GM12878 (cell line): ENCODE measurements at regions not wholly inside any gene's neighbourhood (a gene's known extent, or its start where the extent isn't known, plus 50 kb on each side); places are given as distances from the start of the nearest gene placed in this dataset.

ENCODE experiments used
- ATAC-seq: fragments of 200-7000 bp; cut with Tn5 transposase; 3 replicates; pipeline ENCODE4 v1.9.1; 2020; ENCODE audit warnings: mild to moderate bottlenecking, moderate library complexity
- BruUV-seq: library from RNA; stranded (reverse); fragments of 400-500 nt; replicated peaks from 2 replicates; lab custom pipeline; 2021; lab: Mats Ljungman, UMichigan
- CTCF ChIA-PET: fragments of 300-600 bp; sonication (Branson Sonifier 250); formaldehyde crosslinking; extraction: SDS; loops from one replicate; lab custom pipeline; 2021; ENCODE audit warnings: inconsistent platforms; lab: Yijun Ruan, JAX
- POLR2A ChIA-PET: fragments of 350-600 bp; formaldehyde crosslinking; extraction: SDS; loops from one replicate; lab custom pipeline; 2021; ENCODE audit warnings: inconsistent platforms; lab: Charles Lee
- RAD21 ChIA-PET: fragments of 300-600 bp; sonication (Branson Sonifier 250); formaldehyde crosslinking; loops from one replicate; lab custom pipeline; 2023; ENCODE audit warnings: antibody characterized with exemption; ENCODE audit not compliant: unreplicated experiment; lab: Charles Lee
- SMC1A ChIA-PET: fragments of 300-600 bp; sonication (Branson Sonifier 250); formaldehyde crosslinking; loops from one replicate; lab custom pipeline; 2023; ENCODE audit not compliant: unreplicated experiment, uncharacterized antibody; lab: Charles Lee
- DNase-seq: peaks from one replicate; pipeline ENCODE4 v3.0.0-alpha.2; 2011; ENCODE audit warnings: low read depth, low spot score
- FAIRE-seq: peaks from 3 replicates; lab custom pipeline; 2011; peaks lifted over from hg19 to GRCh38; lab: Jason Lieb, UNC
- H2AFZ ChIP-seq: 2 replicates; pipeline ENCODE4 v1.6.0; 2011; ENCODE audit warnings: low read depth, low read length, control low read depth; ENCODE audit not compliant: control insufficient read depth
- H3K27ac ChIP-seq: 2 replicates; pipeline ENCODE4 v1.5.1; 2011; ENCODE audit warnings: control low read depth; ENCODE audit not compliant: control insufficient read depth, insufficient read depth
- H3K27me3 ChIP-seq, 2 experiments: replicated peaks in 1 of 2; 2 replicates each; pipeline versions ENCODE4 v1.6.0 to v1.6.1; 2011; ENCODE audit warnings: low read length in 1 of 2; ENCODE audit not compliant: control insufficient read depth in 2 of 2, insufficient read depth in 2 of 2
- H3K36me3 ChIP-seq, 2 experiments: 2 replicates each; pipeline ENCODE4 v1.5.1; 2011; ENCODE audit warnings: low read length in 1 of 2; ENCODE audit not compliant: control insufficient read depth in 2 of 2, insufficient read depth in 2 of 2
- H3K4me1 ChIP-seq: 2 replicates; pipeline ENCODE4 v1.6.1; 2011; ENCODE audit warnings: mild to moderate bottlenecking, low read length, moderate library complexity, mixed read lengths; ENCODE audit not compliant: control insufficient read depth, insufficient read depth
- H3K4me2 ChIP-seq: 2 replicates; pipeline ENCODE4 v1.6.0; 2011; ENCODE audit warnings: control low read depth; ENCODE audit not compliant: control insufficient read depth, insufficient read depth
- H3K4me3 ChIP-seq: fragments of 200-600 bp; sonication (generic); 2 replicates; pipeline ENCODE4 v1.5.1; 2016
- H3K79me2 ChIP-seq: 2 replicates; pipeline ENCODE4 v1.6.0; 2011; ENCODE audit warnings: low read length; ENCODE audit not compliant: control insufficient read depth, insufficient read depth
- H3K9ac ChIP-seq: 2 replicates; pipeline ENCODE4 v1.8.0; 2011; ENCODE audit warnings: low read length, control low read depth, mixed read lengths; ENCODE audit not compliant: control insufficient read depth, insufficient read depth
- H3K9me3 ChIP-seq: replicated peaks from 3 replicates; pipeline ENCODE4 v1.5.1; 2011; ENCODE audit warnings: mild to moderate bottlenecking, low read length; ENCODE audit not compliant: control insufficient read depth, insufficient read depth
- H4K20me1 ChIP-seq: 2 replicates; pipeline ENCODE4 v1.6.0; 2011; ENCODE audit not compliant: control insufficient read depth, insufficient read depth
- CEBPB ChIP-seq, 2 experiments: fragments of 150-350 bp in 1 of 2; IDR thresholded peaks; 2 replicates each; pipeline ENCODE4 v1.6.1; 2012 to 2014; ENCODE audit warnings: low read depth in 2 of 2, low read length in 2 of 2, borderline replicate concordance in 1 of 2, inconsistent platforms in 1 of 2
- EED ChIP-seq: sonication (generic); IDR thresholded peaks from 2 replicates; pipeline ENCODE4 v1.6.1; 2016; ENCODE audit warnings: antibody characterized with exemption, low read depth
- FOXK2 ChIP-seq: fragments of 450-650 bp; IDR thresholded peaks from 2 replicates; pipeline ENCODE4 v1.6.1; 2017; ENCODE audit warnings: mild to moderate bottlenecking, moderate library complexity
- MEF2A ChIP-seq: IDR thresholded peaks from 2 replicates; pipeline ENCODE4 v1.6.1; 2011; ENCODE audit warnings: low read depth, mild to moderate bottlenecking, low read length, moderate library complexity; ENCODE audit not compliant: insufficient read depth
- MYB ChIP-seq: fragments of 150-350 bp; IDR thresholded peaks from 2 replicates; pipeline ENCODE4 v1.6.1; 2014; ENCODE audit warnings: mild to moderate bottlenecking, low read depth, low read length, borderline replicate concordance
- NFIC ChIP-seq: IDR thresholded peaks from 2 replicates; pipeline ENCODE4 v1.6.1; 2012; ENCODE audit warnings: low read depth, mild to moderate bottlenecking, inconsistent platforms, low read length, moderate library complexity
- POLR2A ChIP-seq: IDR thresholded peaks from 2 replicates; pipeline ENCODE4 v1.6.1; 2011; ENCODE audit warnings: low read depth, mild to moderate bottlenecking, low read length
- STAT3 ChIP-seq: IDR thresholded peaks from 2 replicates; pipeline ENCODE4 v1.6.1; 2011; ENCODE audit warnings: low read depth, low read length, improper control_type of control experiment
- ZNF384 ChIP-seq: IDR thresholded peaks from 2 replicates; pipeline ENCODE4 v1.6.1; 2012; ENCODE audit warnings: low read depth, mild to moderate bottlenecking, low read length, improper control_type of control experiment, borderline replicate concordance
- ZNF622 ChIP-seq: fragments of 450-650 bp; IDR thresholded peaks from 2 replicates; pipeline ENCODE4 v1.6.1; 2017; ENCODE audit warnings: mild to moderate bottlenecking, inconsistent platforms
- WGBS: methylation state at CpG from one replicate; pipeline ENCODE4 v1.1.6; 2016; ENCODE audit warnings: low lambda C conversion rate; ENCODE audit not compliant: insufficient replicate concordance, insufficient coverage; ENCODE audit errors: missing lambda C conversion rate; 5-methylcytosine and 5-hydroxymethylcytosine counted together
- in situ Hi-C: fragments of 300-500 bp; cut with MboI; formaldehyde crosslinking; loops from 9 replicates; pipeline ENCODE4 v1.14.3; 2018; ENCODE audit warnings: mixed read lengths
- intact Hi-C: fragments of 100-400 bp; cut with micrococcal nuclease; formaldehyde crosslinking; loops from one replicate; pipeline ENCODE4 v1.14.2; 2022; ENCODE audit not compliant: unreplicated experiment
- TF ChIP-seq, protein P1 (sequence below): IDR thresholded peaks from 2 replicates; pipeline ENCODE4 v1.6.1; 2012; ENCODE audit warnings: low read depth, low read length, improper control_type of control experiment
- TF ChIP-seq, protein P2 (sequence below): fragments of 450-650 bp; IDR thresholded peaks from 2 replicates; pipeline ENCODE4 v1.6.1; 2017; ENCODE audit warnings: mild to moderate bottlenecking
- TF ChIP-seq, protein P3 (sequence below), 3 experiments: IDR thresholded peaks in 2 of 3; conservative IDR thresholded peaks in 1 of 3; 2 replicates each; pipeline ENCODE4 v1.5.1; 2011; ENCODE audit warnings: low read depth in 3 of 3, low read length in 3 of 3, mild to moderate bottlenecking in 3 of 3, control low read depth in 2 of 3, moderate library complexity in 2 of 3, inconsistent platforms in 1 of 3, mixed read lengths in 1 of 3; ENCODE audit not compliant: control insufficient read depth in 2 of 3, insufficient read depth in 1 of 3; ENCODE audit errors: extremely low read depth in 1 of 3
- TF ChIP-seq, protein P4 (sequence below): fragments of 450-650 bp; formaldehyde crosslinking; IDR thresholded peaks from 2 replicates; pipeline ENCODE4 v1.5.0; 2022; ENCODE audit warnings: mild to moderate bottlenecking, missing genetic modification characterization
- TF ChIP-seq, protein P5 (sequence below): IDR thresholded peaks from 2 replicates; pipeline ENCODE4 v1.6.1; 2012; ENCODE audit warnings: low read depth, low read length, improper control_type of control experiment
- TF ChIP-seq, protein P6 (sequence below): IDR thresholded peaks from 2 replicates; pipeline ENCODE4 v1.6.1; 2012; ENCODE audit warnings: low read depth, low read length, improper control_type of control experiment

DNA sequence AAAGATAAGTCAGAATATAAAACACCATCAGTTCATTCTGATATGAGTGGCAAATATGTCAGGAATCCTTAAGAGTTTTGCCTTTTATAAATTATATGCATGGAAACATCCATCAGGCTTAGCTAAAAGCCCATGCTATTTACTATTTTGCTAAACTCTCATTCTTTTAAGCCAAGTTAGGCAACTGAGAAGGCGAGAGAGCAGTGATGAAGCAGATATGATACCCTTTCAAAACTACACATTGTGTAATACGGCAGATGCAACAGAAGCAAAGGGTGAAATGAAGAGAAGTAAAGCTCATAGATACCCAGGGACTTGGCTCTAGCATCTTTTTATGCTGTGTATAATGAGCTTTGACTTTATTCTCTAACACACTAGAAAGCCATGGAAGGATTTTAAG, 95.8 kb downstream of the SLIT2 start:
- no peak overlapping the region for H2AFZ ChIP-seq
- H4K20me1 ChIP-seq = no peaks in the 10 kb centered on the region
- H3K4me2 ChIP-seq = no peak overlapping the region
- no TSS peak for BruUV-seq
- H3K79me2 ChIP-seq = no peaks in the 10 kb centered on the region
- no peaks in the 10 kb centered on the region for H3K36me3 ChIP-seq
- in situ Hi-C loops (no loop called here), intact Hi-C loops (no loop called here)
- RAD21 ChIA-PET = no interaction called here
- SMC1A ChIA-PET = no interaction called here
- CTCF ChIA-PET = no interaction called here
- ATAC-seq (no peak), FAIRE-seq (no peak), DNase-seq (no peak)
- no peak overlapping the region for H3K9ac ChIP-seq
- POLR2A ChIA-PET = no interaction called here
- H3K27ac ChIP-seq = no peak overlapping the region
- no peaks in the 10 kb centered on the region for H3K4me1 ChIP-seq
- no peak overlapping the region for H3K4me3 ChIP-seq
- no peaks in the 10 kb centered on the region for H3K27me3 ChIP-seq
- no peak for TF ChIP-seq FOXK2
- TF ChIP-seq, protein P1, sequence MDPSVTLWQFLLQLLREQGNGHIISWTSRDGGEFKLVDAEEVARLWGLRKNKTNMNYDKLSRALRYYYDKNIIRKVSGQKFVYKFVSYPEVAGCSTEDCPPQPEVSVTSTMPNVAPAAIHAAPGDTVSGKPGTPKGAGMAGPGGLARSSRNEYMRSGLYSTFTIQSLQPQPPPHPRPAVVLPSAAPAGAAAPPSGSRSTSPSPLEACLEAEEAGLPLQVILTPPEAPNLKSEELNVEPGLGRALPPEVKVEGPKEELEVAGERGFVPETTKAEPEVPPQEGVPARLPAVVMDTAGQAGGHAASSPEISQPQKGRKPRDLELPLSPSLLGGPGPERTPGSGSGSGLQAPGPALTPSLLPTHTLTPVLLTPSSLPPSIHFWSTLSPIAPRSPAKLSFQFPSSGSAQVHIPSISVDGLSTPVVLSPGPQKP = no peak
- TF ChIP-seq, protein P2, sequence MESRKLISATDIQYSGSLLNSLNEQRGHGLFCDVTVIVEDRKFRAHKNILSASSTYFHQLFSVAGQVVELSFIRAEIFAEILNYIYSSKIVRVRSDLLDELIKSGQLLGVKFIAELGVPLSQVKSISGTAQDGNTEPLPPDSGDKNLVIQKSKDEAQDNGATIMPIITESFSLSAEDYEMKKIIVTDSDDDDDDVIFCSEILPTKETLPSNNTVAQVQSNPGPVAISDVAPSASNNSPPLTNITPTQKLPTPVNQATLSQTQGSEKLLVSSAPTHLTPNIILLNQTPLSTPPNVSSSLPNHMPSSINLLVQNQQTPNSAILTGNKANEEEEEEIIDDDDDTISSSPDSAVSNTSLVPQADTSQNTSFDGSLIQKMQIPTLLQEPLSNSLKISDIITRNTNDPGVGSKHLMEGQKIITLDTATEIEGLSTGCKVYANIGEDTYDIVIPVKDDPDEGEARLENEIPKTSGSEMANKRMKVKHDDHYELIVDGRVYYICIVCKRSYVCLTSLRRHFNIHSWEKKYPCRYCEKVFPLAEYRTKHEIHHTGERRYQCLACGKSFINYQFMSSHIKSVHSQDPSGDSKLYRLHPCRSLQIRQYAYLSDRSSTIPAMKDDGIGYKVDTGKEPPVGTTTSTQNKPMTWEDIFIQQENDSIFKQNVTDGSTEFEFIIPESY = no peak
- no peak for TF ChIP-seq MEF2A
- TF ChIP-seq, protein P3, sequence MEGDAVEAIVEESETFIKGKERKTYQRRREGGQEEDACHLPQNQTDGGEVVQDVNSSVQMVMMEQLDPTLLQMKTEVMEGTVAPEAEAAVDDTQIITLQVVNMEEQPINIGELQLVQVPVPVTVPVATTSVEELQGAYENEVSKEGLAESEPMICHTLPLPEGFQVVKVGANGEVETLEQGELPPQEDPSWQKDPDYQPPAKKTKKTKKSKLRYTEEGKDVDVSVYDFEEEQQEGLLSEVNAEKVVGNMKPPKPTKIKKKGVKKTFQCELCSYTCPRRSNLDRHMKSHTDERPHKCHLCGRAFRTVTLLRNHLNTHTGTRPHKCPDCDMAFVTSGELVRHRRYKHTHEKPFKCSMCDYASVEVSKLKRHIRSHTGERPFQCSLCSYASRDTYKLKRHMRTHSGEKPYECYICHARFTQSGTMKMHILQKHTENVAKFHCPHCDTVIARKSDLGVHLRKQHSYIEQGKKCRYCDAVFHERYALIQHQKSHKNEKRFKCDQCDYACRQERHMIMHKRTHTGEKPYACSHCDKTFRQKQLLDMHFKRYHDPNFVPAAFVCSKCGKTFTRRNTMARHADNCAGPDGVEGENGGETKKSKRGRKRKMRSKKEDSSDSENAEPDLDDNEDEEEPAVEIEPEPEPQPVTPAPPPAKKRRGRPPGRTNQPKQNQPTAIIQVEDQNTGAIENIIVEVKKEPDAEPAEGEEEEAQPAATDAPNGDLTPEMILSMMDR (IDR thresholded peaks at IDR 0.05 in 2 of 3, conservative IDR thresholded peaks at IDR 0.05 in 1 of 3; ENCODE audit: control insufficient read depth in 2 of 3, extremely low read depth in 1 of 3, insufficient read depth in 1 of 3, low read depth in 3 of 3, low read length in 3 of 3) = no peak
- no peak for TF ChIP-seq STAT3
- TF ChIP-seq, protein P4, sequence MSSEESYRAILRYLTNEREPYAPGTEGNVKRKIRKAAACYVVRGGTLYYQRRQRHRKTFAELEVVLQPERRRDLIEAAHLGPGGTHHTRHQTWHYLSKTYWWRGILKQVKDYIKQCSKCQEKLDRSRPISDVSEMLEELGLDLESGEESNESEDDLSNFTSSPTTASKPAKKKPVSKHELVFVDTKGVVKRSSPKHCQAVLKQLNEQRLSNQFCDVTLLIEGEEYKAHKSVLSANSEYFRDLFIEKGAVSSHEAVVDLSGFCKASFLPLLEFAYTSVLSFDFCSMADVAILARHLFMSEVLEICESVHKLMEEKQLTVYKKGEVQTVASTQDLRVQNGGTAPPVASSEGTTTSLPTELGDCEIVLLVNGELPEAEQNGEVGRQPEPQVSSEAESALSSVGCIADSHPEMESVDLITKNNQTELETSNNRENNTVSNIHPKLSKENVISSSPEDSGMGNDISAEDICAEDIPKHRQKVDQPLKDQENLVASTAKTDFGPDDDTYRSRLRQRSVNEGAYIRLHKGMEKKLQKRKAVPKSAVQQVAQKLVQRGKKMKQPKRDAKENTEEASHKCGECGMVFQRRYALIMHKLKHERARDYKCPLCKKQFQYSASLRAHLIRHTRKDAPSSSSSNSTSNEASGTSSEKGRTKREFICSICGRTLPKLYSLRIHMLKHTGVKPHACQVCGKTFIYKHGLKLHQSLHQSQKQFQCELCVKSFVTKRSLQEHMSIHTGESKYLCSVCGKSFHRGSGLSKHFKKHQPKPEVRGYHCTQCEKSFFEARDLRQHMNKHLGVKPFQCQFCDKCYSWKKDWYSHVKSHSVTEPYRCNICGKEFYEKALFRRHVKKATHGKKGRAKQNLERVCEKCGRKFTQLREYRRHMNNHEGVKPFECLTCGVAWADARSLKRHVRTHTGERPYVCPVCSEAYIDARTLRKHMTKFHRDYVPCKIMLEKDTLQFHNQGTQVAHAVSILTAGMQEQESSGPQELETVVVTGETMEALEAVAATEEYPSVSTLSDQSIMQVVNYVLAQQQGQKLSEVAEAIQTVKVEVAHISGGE (CRISPR knock-in tag) = no peak
- TF ChIP-seq POLR2A = no peak
- TF ChIP-seq CEBPB (IDR thresholded peaks at IDR 0.05; ENCODE audit: borderline replicate concordance in 1 of 2, low read depth in 2 of 2, low read length in 2 of 2) = no peak
- TF ChIP-seq MYB = no peak
- TF ChIP-seq EED = no peak
- no peak for TF ChIP-seq ZNF622
- no peak for TF ChIP-seq ZNF384
- TF ChIP-seq, protein P5, sequence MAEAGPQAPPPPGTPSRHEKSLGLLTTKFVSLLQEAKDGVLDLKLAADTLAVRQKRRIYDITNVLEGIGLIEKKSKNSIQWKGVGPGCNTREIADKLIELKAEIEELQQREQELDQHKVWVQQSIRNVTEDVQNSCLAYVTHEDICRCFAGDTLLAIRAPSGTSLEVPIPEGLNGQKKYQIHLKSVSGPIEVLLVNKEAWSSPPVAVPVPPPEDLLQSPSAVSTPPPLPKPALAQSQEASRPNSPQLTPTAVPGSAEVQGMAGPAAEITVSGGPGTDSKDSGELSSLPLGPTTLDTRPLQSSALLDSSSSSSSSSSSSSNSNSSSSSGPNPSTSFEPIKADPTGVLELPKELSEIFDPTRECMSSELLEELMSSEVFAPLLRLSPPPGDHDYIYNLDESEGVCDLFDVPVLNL = no peak
- TF ChIP-seq, protein P6, sequence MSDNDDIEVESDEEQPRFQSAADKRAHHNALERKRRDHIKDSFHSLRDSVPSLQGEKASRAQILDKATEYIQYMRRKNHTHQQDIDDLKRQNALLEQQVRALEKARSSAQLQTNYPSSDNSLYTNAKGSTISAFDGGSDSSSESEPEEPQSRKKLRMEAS = no peak
- TF ChIP-seq NFIC = no peak
- H3K9me3 ChIP-seq = no peaks in the 10 kb centered on the region
- WGBS = 48% methylated on average over 2 of the region's 2 CpGs
